ENCODE measurements at regions not wholly inside any gene's neighbourhood (a gene's known extent, or its start where the extent isn't known, plus 50 kb on each side); places are given as distances from the start of the nearest gene placed in this dataset.
A peak's percentile ranks its signal among the peaks of the same experiment; 100 is the strongest.
"Not testable (repeated sequence)": the region's sequence is repeated elsewhere in the genome, so short reads cannot be mapped to it uniquely, and the experiment has no call there.

DNA sequence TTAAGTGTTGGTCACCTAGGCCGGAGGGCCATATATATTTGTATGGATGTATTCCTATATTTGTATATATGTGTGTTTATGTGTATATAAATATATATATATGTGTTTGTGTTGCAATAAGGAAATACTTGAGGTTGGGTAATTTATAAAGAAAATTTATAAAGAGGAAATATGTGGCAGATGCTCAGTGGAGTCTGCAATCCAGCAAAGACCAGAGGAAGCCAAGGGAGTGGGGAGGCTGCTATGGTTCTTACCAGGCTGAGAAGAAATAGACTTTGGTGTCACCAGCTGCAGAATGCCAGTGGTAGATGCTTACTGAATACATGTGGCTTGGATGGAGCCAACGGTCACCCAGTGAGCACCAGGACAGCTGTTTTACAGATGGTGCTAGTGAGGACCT lies 97.4 kb upstream of the ELOVL5 start:
- no peak for DNase-seq (ENCODE audit: low read depth)

- no peak for DNase-seq (ENCODE audit: low read depth)
Measured at GRCh38 chr6:53441761-53442160, 93.0 kb upstream of the ELOVL5 start.

GRCh38 chr6:53441035-53441493 lies 92.3 kb upstream of the ELOVL5 start:
- DNase-seq (ENCODE audit: low read depth) = no peak

GRCh38 chr6:53440336-53440945 lies 91.7 kb upstream of the ELOVL5 start:
- DNase-seq (ENCODE audit: low read depth) = no peak

- DNase-seq (ENCODE audit: low read depth) = no peak
Measured at GRCh38 chr6:53439556-53439955, 90.8 kb upstream of the ELOVL5 start.

GRCh38 chr6:53437557-53438202 lies 88.9 kb upstream of the ELOVL5 start:
- peak; percentile 74 for DNase-seq (ENCODE audit: low read depth)

- no peak for DNase-seq (ENCODE audit: low read depth)
Measured at GRCh38 chr6:53436526-53437303, 88.0 kb upstream of the ELOVL5 start.

GRCh38 chr6:53433951-53434285 lies 85.2 kb upstream of the ELOVL5 start:
- DNase-seq (ENCODE audit: low read depth) = no peak

GRCh38 chr6:53433261-53433950 lies 84.7 kb upstream of the ELOVL5 start:
- DNase-seq (ENCODE audit: low read depth) = no peak

DNA sequence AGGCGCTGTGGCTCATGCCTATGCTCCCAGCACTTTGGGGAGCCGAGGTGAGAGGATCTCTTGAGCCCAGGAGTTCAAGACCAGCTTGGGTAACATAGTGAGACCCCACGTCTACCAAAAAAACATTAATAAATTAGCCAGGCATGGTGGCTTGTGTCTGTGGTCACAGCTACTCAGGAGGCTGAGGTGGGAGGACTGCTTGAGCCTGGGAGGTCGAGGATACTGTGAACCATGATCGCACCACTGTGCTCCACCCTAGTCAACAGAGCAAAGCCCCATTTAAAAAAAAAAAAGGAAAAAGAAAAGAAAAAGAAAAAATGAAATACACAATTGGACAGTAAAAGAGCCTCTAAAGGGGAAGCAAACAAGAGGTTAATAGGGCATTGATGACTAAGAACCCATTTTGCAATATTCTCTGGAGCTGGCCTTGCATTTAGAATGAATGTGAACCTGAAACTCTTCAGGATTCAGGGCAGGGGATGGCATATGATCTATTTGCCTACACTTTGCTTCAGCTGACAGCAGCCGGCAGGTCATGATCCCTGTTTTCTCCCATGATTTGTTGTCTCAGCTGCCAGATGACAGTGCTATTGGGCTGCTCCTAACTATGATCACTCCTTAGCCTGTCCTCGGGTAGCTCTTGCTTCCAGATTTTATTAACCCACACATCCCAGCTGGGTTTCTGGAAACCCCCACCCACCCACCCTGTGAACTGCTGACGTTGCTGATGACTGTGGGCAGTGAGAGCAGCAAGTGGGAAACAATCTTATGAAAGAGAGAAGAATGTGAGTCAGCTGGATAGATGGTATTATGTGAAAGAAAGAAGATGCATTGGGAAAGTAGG lies 83.8 kb upstream of the ELOVL5 start:
- peak; percentile 31 for DNase-seq (ENCODE audit: low read depth)

DNA sequence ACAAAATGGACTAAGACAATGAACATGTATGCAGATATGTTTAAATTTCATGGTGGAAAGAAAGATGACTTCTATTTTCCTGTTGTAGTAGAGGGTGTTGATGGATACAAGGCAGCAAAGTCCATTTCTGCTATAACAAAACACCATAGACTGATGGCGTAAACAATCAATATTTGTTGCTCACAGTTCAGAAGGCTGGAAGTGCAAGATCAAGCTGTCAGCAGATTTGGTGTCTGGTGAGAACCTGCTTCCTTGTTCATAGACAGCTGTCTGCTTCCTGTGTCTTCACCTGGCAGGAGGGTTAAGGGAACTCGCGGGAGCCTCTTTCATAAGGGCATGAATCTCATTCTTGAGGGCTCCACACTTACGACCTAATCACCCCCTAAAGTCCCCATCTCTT lies 83.0 kb upstream of the ELOVL5 start:
- no peak for DNase-seq (ENCODE audit: low read depth)

DNA sequence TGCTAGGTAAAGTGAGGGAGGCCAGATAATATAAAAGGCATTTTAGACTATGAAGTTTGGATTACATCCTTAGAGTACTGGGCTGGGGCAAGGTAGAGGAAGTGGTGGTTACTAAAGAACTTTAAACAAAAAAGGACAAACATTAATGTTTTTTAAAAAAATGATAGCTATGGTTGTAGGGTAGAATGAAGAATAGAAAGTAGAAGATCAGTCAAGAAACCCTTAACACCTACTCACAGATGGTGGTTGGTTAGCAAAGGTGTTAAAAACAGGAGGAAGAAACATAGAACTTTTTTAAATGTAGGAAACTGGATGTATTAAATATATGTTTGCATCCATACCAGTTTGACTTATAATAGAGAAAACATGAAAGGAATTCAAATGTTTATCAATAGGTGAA lies 80.7 kb upstream of the ELOVL5 start:
- DNase-seq (ENCODE audit: low read depth) = no peak

DNA sequence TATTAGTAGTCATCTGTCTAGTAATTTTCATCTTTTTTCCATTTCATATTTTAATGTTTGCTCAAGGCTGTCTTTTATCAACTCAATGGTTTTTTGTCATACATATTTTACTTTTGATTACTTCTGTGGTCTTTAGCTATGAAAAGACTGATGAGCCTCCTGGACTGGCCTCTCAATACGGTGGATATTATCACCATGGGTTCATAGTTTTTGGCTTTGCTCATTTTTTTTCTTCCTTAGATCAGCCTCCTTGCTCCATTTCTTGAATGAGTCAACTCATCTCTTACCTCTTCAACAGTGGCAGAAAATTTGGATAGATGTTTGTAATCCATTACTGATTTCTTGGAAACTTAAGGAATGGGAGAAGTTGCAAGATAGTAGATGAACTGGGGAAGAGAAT lies 80.1 kb upstream of the ELOVL5 start:
- DNase-seq (ENCODE audit: low read depth) = no peak

DNA sequence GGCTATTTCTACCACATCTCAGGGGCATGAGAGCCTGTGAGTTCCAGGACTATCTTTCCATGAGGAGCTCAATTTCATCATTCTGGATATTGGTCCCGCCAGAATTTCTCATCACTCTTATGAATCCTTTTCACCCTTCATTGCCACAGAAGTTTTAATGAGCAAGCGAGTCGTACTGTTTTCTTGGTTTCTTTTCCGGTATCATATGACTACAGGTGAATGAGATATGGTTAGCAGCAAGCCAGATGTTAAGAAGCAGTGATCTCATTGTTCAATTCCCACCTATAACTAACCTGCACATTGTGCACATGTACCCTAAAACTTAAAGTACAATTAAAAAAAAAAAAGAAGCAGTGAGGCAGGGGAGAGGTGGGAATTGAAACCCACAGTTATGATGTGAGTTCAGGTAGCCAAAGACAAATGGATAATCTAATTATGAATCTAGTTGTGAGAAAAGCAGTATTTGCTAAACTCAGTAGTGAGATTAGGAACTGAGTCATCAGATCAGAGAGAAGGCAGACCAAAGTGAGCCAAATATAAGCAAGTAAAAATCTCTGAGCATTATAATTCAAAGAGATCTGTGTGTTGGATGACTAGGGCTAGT lies 78.0 kb upstream of the ELOVL5 start:
- DNase-seq (ENCODE audit: low read depth) = no peak

- DNase-seq (ENCODE audit: low read depth) = no peak
Measured at GRCh38 chr6:53426117-53426516, 77.4 kb upstream of the ELOVL5 start.

DNA sequence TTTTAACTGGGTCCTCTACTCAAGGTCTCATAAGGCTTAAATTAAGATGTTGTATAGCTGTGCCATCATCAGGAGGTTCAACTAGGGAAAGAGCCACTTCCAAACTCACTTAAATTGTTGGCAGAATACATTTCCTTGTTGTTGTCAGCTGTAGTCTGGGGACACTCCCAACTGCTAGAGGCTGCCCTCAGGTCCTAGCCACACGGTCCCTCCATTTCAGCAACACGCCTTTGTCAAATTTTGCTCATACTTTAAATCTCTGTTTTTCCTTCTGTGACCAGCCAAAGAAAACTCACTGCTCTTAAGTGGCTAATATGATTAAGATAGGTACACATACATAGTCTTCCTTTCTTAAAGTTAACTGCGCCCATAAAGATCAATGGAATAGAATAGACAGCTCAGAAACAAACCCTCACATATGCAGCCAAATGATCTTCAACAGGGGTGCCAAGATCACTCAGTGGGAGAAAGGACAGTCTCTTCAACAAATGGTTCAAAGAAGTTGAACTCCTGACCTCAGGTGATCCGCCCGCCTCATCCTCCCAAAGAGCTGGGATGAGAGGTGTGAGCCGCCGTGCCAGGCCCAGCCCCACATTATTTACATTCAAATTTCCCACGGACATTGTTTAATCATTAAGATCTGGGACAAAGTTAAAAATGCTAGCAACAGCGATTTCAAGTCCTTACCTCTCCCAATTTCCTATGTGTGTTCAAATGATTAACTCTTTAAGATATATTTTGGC lies 76.4 kb upstream of the ELOVL5 start:
- no peak for DNase-seq (ENCODE audit: low read depth)

DNA sequence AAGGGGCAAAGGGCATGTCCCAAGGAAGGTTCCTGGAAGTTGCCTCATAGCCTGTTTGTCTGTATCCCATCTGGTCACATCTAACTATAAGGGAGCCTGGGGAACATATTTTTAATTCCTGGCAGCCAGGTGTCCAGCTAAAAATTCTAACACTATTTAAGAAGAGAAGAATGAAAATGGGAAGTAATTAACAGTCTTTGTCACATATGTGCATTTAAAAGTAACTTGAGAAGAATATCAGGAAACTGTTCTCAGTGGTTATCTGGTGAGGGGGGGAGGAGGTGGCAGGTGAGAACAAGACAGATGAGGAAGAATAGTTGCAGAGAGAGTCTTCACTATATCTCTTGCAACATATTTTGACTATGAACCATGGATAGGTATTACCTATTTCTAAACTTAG lies 75.5 kb upstream of the ELOVL5 start:
- no peak for DNase-seq (ENCODE audit: low read depth)

- DNase-seq (ENCODE audit: low read depth) = not testable (repeated sequence)
Measured at GRCh38 chr6:53423560-53423959, 74.8 kb upstream of the ELOVL5 start.

DNA sequence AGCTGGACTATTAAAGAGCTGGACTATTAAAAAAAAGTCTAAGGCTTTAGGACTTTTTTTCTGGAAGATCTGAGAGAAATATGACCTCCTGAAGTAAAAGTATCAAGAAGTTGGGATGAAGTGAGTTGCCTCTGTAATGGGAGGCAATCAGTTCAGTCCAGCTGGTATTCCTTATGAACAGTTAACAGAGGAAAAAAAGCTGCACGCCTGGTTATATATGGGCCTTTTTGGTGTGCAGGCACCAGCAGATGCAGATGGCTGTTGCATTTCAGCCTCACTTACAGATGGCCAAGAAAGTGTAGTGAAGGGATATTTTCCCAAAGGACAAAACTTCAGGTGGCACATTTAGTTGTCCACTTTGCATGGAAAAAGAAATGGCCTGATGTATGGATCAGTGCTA lies 70.3 kb upstream of the ELOVL5 start:
- no peak for DNase-seq (ENCODE audit: low read depth)

DNA sequence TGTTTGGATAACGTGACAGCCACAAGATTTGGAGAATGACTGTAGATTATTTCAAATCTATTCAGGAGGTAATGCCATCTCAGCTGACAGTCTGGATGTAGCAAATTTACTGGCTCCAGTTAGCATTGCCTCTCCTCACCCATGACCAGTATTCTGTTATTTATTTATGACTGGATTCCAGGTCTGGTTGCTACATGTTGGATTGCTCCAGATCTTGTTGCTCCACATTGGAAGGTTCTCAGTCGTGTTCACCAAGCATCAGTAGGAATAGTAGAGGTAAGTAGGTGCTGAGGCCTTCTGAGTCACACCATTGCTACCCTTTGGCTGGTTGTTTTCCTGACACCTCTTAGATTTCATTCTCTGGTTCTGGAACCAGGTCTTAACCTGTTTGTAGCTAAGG lies 69.5 kb upstream of the ELOVL5 start:
- no peak for DNase-seq (ENCODE audit: low read depth)

GRCh38 chr6:53417141-53417540 lies 68.4 kb upstream of the ELOVL5 start:
- no peak for DNase-seq (ENCODE audit: low read depth)
